GM21423 (cell line): ENCODE measurements at regions not wholly inside any gene's neighbourhood (a gene's known extent, or its start where the extent isn't known, plus 50 kb on each side); places are given as distances from the start of the nearest gene placed in this dataset.

Experiments
- ATAC-seq: cut with Tn5 transposase; IDR thresholded peaks from one replicate; pipeline ENCODE4 v1.9.1; 2021; ENCODE audit warnings: mild to moderate bottlenecking, moderate library complexity; ENCODE audit not compliant: unreplicated experiment

GRCh38 chr4:138671106-138671505 is 344.5 kb upstream of the NOCT start:
- ATAC-seq = no peak

GRCh38 chr4:138670681-138671080 is 344.9 kb upstream of the NOCT start:
- no peak for ATAC-seq

- ATAC-seq = peak; percentile 44
Measured at GRCh38 chr4:138669479-138670315, 345.9 kb upstream of the NOCT start.

GRCh38 chr4:138668309-138668708 is 347.3 kb upstream of the NOCT start:
- no peak for ATAC-seq

GRCh38 chr4:138666366-138666765 is 349.2 kb upstream of the NOCT start:
- ATAC-seq = no peak

GRCh38 chr4:138665851-138666250 is 349.7 kb upstream of the NOCT start:
- no peak for ATAC-seq

- no peak for ATAC-seq
Measured at GRCh38 chr4:138663883-138664282, 351.7 kb upstream of the NOCT start.

GRCh38 chr4:138659812-138660316 is 355.7 kb upstream of the NOCT start:
- no peak for ATAC-seq

GRCh38 chr4:138659037-138659811 is 356.4 kb upstream of the NOCT start:
- no peak for ATAC-seq

GRCh38 chr4:138658518-138658917 is 357.1 kb upstream of the NOCT start:
- ATAC-seq = no peak

GRCh38 chr4:138656990-138657389 is 358.6 kb upstream of the NOCT start:
- no peak for ATAC-seq

- no peak for ATAC-seq
Measured at GRCh38 chr4:138655985-138656384, 359.6 kb upstream of the NOCT start.

- ATAC-seq = no peak
Measured at GRCh38 chr4:138655286-138655685, 360.3 kb upstream of the NOCT start.

- no peak for ATAC-seq
Measured at GRCh38 chr4:138650929-138651448, 364.6 kb upstream of the NOCT start.

GRCh38 chr4:138650495-138650894 is 365.1 kb upstream of the NOCT start:
- no peak for ATAC-seq

GRCh38 chr4:138647433-138647832 is 368.1 kb upstream of the NOCT start:
- ATAC-seq = no peak

GRCh38 chr4:138646383-138646782 is 369.2 kb upstream of the NOCT start:
- no peak for ATAC-seq

GRCh38 chr4:138645289-138645688 is 370.3 kb upstream of the NOCT start:
- no peak for ATAC-seq

GRCh38 chr4:138644322-138644721 is 371.3 kb upstream of the NOCT start:
- ATAC-seq = no peak

- ATAC-seq = no peak
Measured at GRCh38 chr4:138643827-138644226, 371.8 kb upstream of the NOCT start.

GRCh38 chr4:138639018-138639741 is 376.4 kb upstream of the NOCT start:
- no peak for ATAC-seq
